OCI-LY7 (cell line): ENCODE measurements at regions not wholly inside any gene's neighbourhood (a gene's known extent, or its start where the extent isn't known, plus 50 kb on each side); places are given as distances from the start of the nearest gene placed in this dataset.

ENCODE experiments used
- BruUV-seq: library from RNA; stranded (reverse); fragments of 400-500 nt; replicated peaks from 2 replicates; lab custom pipeline; 2021; lab: Mats Ljungman, UMichigan
- CTCF ChIA-PET: fragments of 300-600 bp; sonication (Branson Sonifier 250); formaldehyde crosslinking; loops from one replicate; lab custom pipeline; 2022; ENCODE audit warnings: antibody characterized with exemption; ENCODE audit not compliant: unreplicated experiment; lab: Charles Lee
- POLR2A ChIA-PET: fragments of 300-600 bp; sonication (Branson Sonifier 250); formaldehyde crosslinking; loops from one replicate; lab custom pipeline; 2022; ENCODE audit warnings: antibody characterized with exemption; lab: Charles Lee
- DNase-seq: peaks from one replicate; pipeline ENCODE4 v3.0.0-alpha.2; 2015; ENCODE audit warnings: low spot score
- H2AFZ ChIP-seq: fragments of 200-600 bp; sonication (generic), shearing (Covaris generic); 2 replicates; pipeline ENCODE4 v1.6.1; 2014; ENCODE audit warnings: mild to moderate bottlenecking, antibody characterized with exemption, low read length, moderate library complexity
- H3K27ac ChIP-seq: fragments of 200-600 bp; sonication (generic); 2 replicates; pipeline ENCODE4 v1.5.1; 2014; ENCODE audit warnings: mixed run types, low read depth, mild to moderate bottlenecking, moderate library complexity, low read length, inconsistent platforms; ENCODE audit not compliant: poor library complexity, severe bottlenecking
- H3K36me3 ChIP-seq: fragments of 200-600 bp; sonication (generic); 2 replicates; pipeline ENCODE4 v1.6.1; 2014; ENCODE audit warnings: mild to moderate bottlenecking, antibody characterized with exemption, low read length, moderate library complexity, mixed read lengths; ENCODE audit not compliant: insufficient read depth
- H3K4me1 ChIP-seq: fragments of 200-600 bp; sonication (generic); 2 replicates; pipeline ENCODE4 v1.5.1; 2014; ENCODE audit warnings: mild to moderate bottlenecking, low read length; ENCODE audit not compliant: insufficient read depth, poor library complexity, severe bottlenecking
- H3K4me2 ChIP-seq: fragments of 200-600 bp; sonication (generic); 2 replicates; pipeline ENCODE4 v1.6.1; 2014; ENCODE audit warnings: mild to moderate bottlenecking, low read length
- H3K4me3 ChIP-seq: fragments of 200-600 bp; sonication (generic); 2 replicates; pipeline ENCODE4 v1.5.1; 2014; ENCODE audit warnings: mild to moderate bottlenecking, low read depth, low read length; ENCODE audit not compliant: poor library complexity, severe bottlenecking
- H3K79me2 ChIP-seq: fragments of 200-600 bp; sonication (generic); 2 replicates; pipeline ENCODE4 v1.6.1; 2016; ENCODE audit warnings: low read depth, mild to moderate bottlenecking, low read length, moderate library complexity, mixed read lengths; ENCODE audit not compliant: insufficient read depth
- H3K9me2 ChIP-seq: fragments of 200-600 bp; sonication (generic); 2 replicates; pipeline ENCODE4 v1.6.1; 2016; ENCODE audit warnings: mild to moderate bottlenecking, low read length, mixed read lengths; ENCODE audit not compliant: insufficient read depth
- H3K9me3 ChIP-seq: fragments of 200-600 bp; sonication (generic); 2 replicates; pipeline ENCODE4 v1.6.1; 2014; ENCODE audit warnings: mild to moderate bottlenecking, mixed run types, low read length, mixed read lengths
- H4K20me1 ChIP-seq: fragments of 200-600 bp; sonication (generic); 2 replicates; pipeline ENCODE4 v1.6.1; 2014; ENCODE audit warnings: mild to moderate bottlenecking, antibody characterized with exemption, low read length, moderate library complexity, mixed read lengths; ENCODE audit not compliant: insufficient read depth
- CTCF ChIP-seq: fragments of 200-600 bp; sonication (generic); conservative IDR thresholded peaks from 2 replicates; pipeline ENCODE4 v1.5.1; 2014; ENCODE audit warnings: mild to moderate bottlenecking, antibody characterized with exemption, low read length, moderate library complexity, mixed read lengths
- EZH2phosphoT487 ChIP-seq: fragments of 200-600 bp; sonication (generic); IDR thresholded peaks from 2 replicates; pipeline ENCODE4 v1.6.1; 2018; ENCODE audit warnings: low read depth, borderline replicate concordance, mild to moderate bottlenecking, mixed run types, antibody characterized with exemption, low read length, moderate library complexity, mixed read lengths
- intact Hi-C: fragments of 100-400 bp; cut with micrococcal nuclease; formaldehyde crosslinking; loops from one replicate; pipeline ENCODE4 v1.10.0; 2022; ENCODE audit not compliant: unreplicated experiment

DNA sequence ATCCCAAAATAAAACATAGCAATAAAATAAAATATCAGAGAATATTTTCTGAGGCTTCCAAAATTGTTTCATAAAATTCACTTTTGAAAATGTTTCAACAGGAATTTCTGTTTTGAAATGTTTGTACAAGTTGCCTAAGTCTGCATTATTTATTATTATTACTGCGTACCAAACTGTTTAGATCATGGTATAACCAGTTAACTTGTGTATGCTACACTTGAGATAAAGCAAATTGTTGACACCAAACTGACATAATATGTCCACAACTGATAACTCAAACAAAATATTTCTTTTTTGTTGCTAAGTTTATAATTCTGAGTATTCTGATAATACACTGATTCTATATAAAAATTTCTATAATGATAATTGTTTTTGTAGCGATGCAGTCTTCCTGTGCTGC, 531.8 kb upstream of the EYS start:
- TF ChIP-seq EZH2phosphoT487 (no peak), CTCF (no peak)
- Histone ChIP-seq H3K4me3 (no peak overlapping the region), H2AFZ (no peak overlapping the region), H4K20me1 (no peaks in the 10 kb centered on the region), H3K4me1 (no peaks in the 10 kb centered on the region), H3K27ac (no peak overlapping the region), H3K79me2 (no peaks in the 10 kb centered on the region), H3K9me2 (no peaks in the 10 kb centered on the region), H3K4me2 (no peak overlapping the region), H3K9me3 (no peaks in the 10 kb centered on the region), H3K36me3 (no peaks in the 10 kb centered on the region)
- ChIA-PET POLR2A (interaction anchor here (0.7 kb wide), 1 partner anchor 319 kb away, joined by 5 read pairs; no protein-coding TSS in a partner anchor), CTCF (no interaction called here)
- DNase-seq, result no peak
- no TSS peak for BruUV-seq
- intact Hi-C loops, result no loop called here

- Histone ChIP-seq H3K4me3 (no peak overlapping the region), H3K9me2 (no peaks in the 10 kb centered on the region), H3K79me2 (no peaks in the 10 kb centered on the region), H2AFZ (no peak overlapping the region), H3K9me3 (no peaks in the 10 kb centered on the region; the same call in 1 of the 2 replicates), H4K20me1 (no peaks in the 10 kb centered on the region), H3K27ac (no peak overlapping the region), H3K4me1 (no peaks in the 10 kb centered on the region), H3K36me3 (no peaks in the 10 kb centered on the region), H3K4me2 (no peak overlapping the region)
- DNase-seq, result no peak
- TF ChIP-seq CTCF, result no peak
- no peak for TF ChIP-seq EZH2phosphoT487
- ChIA-PET CTCF (no interaction called here), POLR2A (interaction anchor here (0.6 kb wide), 1 partner anchor 936 kb away, joined by 3 read pairs; no protein-coding TSS in a partner anchor)
- no TSS peak for BruUV-seq
- intact Hi-C loops, result no loop called here
Measured at GRCh38 chr6:66232890-66233289, 525.9 kb upstream of the EYS start.

DNA sequence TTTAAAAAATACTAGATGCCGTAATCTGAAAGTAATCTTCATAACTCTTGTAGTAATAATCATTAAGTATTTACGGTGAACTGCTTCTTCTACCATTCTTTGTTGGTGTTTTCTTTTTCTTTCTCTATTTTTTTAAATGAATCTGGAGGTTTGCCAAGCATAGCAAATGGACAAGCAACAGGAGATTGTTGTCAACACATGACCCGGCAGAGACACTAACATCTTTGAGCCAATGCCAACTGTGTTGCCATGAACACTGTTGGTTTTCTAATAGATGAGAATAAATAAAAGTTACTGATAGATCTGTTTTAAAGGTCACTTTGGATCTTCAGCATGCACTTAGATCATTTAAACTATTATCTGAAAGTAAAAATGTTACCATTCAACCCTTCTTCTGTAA, 523.6 kb upstream of the EYS start:
- H3K4me3 ChIP-seq, result no peak overlapping the region
- no TSS peak for BruUV-seq
- no peaks in the 10 kb centered on the region for H3K79me2 ChIP-seq
- H3K36me3 ChIP-seq, result no peaks in the 10 kb centered on the region
- no peak overlapping the region for H3K4me2 ChIP-seq
- H3K9me3 ChIP-seq, result no peaks in the 10 kb centered on the region; the same call in 1 of the 2 replicates
- intact Hi-C loops, result no loop called here
- no peak for DNase-seq
- POLR2A ChIA-PET, result no interaction called here
- no peaks in the 10 kb centered on the region for H3K9me2 ChIP-seq
- no peaks in the 10 kb centered on the region for H4K20me1 ChIP-seq
- no peak overlapping the region for H2AFZ ChIP-seq
- H3K4me1 ChIP-seq, result no peaks in the 10 kb centered on the region
- H3K27ac ChIP-seq, result no peak overlapping the region
- CTCF ChIA-PET, result no interaction called here
- TF ChIP-seq CTCF (no peak), EZH2phosphoT487 (no peak)
